LHCN-M2 (cell line): ENCODE measurements at regions not wholly inside any gene's neighbourhood (a gene's known extent, or its start where the extent isn't known, plus 50 kb on each side); places are given as distances from the start of the nearest gene placed in this dataset.
A peak's percentile ranks its signal among the peaks of the same experiment; 100 is the strongest.

ENCODE experiments used
- DNase-seq: peaks from one replicate; pipeline ENCODE4 v3.0.0-alpha.2; 2012; ENCODE audit warnings: low read depth

DNA sequence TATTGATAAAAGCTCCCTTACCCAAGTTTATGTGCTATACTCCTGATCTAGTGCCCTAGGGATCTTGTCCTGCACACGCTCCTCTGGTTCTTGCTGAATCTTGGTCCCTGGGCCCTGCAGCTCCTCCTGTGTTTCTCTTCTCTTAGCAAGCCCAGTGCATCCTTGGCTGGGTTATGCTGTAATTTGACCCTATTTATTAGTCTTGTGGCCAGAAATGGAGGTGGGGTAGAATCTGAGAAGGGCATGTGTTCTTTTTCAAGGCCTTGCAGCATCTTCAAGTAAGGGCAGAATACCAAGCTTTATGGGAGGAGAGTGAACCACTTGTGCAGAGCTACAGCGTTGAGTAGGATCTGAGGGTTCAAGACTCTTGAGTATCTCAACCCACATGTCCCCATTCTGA lies 366.8 kb downstream of the FAM170A start:
- peak; percentile 35 for DNase-seq

DNA sequence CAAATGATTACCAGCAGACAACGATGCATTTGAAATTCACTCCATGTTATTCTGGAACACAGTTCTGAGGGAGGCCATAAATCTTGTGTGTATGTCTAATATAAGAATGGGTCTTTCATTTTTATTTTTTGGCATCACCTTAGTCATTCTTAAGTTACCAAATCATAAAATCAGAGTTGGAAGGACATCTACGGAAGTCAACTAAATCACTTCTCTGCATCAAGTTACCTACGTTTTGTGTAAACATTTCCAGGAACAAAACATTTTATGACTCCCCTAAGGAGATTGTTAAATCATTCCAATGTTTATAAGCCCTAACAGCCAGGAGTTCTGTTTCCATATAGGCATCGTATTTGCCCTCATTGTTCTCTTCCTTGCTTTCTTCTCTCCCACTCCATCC lies 378.2 kb downstream of the FAM170A start:
- DNase-seq, result no peak

DNA sequence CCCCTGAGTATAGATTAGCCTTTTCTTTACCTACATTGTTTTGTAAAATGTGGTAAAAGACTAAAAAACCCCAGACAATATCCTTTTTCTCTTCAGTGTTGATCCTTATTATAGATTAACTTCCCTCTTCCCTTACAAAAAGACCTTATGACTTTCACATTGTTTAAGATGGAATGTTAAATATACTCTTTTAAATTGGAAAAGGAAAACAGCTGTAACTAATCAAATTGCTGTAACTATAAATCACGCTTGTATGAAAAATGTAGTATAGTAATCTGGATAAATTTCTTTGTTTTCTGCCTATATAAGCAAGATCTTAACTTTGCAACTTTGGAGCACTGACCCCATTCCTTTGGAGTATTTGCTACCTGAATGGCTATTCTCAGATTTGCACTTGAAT lies 383.1 kb downstream of the FAM170A start:
- DNase-seq, result no peak

DNA sequence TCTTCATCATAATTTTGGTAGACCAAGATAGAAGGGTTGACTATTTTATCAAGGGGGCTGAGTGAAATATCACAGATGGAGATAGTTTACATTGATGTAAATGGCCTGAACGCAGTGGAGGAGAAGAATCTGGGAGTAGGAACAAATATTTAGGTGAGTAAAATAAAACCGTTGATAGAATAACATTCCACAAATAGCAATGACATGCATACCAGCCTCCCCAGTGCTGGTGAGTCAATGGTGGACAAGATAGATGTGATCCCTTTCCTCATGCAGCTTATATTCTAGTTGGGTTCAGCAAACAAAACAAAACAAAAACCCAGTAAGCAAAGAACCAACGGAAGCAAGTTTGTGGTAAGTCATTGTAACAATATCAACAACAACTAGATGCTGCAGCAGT lies 385.2 kb downstream of the FAM170A start:
- no peak for DNase-seq

DNA sequence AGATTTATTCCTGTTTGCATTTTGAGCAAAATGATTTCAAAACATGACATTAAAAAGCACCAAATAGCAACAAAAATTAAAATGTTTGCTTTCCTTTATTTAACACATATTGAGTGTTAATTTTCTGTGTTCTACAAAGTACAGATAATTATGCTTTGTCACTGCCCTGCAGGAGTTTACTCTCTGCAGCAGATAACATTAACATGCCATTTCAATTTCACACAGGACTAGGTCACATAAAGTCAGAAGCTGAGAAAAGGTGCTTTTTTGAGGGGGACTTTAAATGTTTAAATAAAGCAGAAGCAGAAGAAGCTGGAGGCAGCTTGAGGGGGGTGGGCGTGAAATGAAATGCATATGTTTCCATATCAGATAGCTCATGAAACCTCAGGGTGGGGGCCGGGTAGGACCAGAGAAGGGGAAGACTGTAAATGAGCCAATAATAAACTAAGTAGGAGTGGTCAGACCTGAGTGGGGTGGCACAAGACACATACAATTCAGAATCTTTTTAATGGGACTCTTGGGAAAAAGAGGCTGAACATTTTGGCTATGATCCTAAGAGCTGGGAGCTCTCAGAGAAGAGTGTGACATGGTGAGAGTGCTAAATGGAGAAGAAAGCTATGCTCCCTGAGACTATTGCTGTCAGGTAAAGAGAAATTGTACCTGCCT lies 387.5 kb downstream of the FAM170A start:
- no peak for DNase-seq

DNA sequence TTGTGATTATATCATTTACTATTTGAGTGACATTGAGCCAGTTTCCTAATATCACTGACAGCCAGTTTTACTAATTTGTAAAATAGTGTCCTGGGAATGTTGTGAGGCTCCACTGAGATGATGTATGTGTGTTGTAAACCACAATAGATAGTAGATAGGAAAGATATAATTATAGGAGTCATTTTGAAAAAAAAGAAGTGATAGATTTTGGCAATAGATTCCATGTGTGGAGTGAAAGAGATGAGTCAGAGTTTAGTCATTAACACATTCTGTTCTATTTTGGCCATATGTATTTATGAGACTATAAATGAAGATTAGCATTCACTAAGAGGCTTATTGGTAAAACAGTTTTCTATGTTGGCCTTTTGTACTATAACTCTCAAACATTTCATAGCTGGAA lies 388.2 kb downstream of the FAM170A start:
- DNase-seq, result peak; percentile 24

DNA sequence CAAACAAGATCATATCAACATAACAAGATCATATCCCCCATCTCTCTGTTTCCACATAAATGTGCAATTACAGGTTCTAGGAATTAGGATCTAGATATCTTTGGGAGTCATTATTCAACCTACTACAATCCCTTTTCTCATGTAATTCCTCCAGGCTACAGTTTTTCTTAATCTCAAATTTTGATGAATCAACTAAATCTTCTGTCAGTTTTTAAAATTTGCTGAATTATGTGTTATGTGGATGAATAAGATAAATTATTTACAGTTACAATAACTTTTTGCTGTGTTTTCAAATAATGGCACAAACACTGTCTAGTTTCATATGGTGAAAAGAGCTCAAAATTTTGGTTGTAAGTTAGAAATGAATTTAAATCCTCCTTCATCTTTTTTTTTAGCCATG lies 405.8 kb downstream of the FAM170A start:
- no peak for DNase-seq

DNA sequence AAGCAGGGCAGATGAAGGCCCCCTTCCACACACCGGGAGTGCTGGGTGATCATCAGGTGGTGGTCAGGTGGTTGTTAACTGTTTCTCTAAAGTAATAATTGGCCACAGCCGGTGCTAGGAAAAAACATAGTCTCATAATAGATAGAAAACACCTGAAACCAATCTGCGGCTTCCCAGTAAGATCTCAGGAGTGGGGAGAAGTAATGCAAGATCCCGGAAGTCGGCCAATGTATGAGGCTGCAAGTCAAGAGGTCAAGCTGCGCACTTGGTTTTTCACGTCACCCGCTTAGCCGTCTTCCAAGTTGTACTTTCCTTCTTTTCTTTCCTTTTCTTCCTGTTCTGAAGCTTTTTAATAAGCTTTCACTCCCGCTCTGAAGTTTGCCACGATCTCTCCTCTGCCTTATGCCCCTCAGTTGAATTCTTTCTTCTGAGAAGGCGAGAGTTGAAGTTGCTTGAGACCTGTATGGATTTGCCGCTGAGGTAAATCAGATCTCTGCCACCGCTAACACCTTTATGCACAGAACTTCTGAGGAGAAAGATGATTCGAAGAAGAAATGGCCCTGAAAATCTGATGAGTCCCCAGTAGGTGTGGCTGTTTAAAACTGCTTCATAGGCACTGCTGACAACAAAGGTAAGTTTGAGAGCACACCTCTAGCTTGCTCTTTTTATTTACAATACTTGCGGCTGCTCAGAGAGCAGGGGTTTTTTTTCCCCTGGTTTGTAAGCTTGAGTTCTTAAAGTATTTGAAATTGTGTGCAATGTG lies 406.6 kb downstream of the FAM170A start:
- DNase-seq, result no peak

DNA sequence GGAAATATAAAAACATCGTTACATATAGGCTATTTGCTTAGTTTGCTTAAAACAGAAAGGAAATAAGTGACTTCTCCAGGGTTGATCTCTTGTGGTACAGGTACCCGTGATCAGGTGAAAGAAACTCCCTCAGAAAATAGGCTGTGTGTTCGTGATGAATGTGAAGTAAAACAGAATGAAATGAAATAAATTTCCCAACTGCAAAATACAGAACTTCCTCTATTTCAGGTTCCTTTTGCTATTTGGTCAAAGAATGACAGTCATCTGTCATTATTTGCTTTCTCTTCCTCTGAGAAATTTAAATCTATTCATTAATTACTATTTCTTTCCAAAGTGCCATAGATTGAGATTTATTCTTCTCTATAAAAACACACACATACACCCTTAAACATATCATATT lies 408.1 kb downstream of the FAM170A start:
- DNase-seq, result no peak

DNA sequence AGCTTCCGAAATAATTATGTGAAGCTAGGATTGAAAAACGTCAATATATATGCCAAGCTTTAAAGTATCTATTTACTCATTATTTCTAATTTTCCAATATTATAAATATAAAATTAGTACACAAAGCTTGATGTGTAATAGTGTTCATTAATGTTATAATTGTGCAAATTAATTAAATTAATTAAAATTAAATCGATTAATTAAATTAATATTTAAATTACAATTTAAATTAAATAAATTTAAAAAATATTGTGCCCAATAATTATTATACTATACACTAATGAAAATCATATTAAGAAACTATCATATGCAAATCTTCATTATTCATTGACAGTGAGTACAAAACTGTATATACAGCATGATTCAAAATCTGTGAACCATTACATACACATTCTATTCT lies 409.8 kb downstream of the FAM170A start:
- no peak for DNase-seq

DNA sequence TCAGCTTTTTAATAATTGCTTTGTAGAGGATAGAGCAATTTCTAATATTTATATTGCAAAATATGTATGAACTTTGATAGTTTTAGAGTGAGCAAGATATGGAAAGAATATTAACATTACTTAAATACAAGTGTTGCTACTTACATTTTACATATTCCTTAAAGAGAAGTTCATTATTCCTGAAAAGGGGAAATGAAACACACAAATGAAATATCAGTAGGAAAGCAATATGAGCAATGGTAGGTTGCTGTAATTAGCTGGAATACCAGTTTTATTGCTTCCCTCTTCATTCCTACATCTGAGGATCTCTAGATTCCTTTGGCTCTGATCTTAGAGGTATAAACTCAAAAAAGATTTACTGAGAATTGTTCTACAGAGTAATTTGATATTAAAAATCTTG lies 414.1 kb downstream of the FAM170A start:
- no peak for DNase-seq

DNA sequence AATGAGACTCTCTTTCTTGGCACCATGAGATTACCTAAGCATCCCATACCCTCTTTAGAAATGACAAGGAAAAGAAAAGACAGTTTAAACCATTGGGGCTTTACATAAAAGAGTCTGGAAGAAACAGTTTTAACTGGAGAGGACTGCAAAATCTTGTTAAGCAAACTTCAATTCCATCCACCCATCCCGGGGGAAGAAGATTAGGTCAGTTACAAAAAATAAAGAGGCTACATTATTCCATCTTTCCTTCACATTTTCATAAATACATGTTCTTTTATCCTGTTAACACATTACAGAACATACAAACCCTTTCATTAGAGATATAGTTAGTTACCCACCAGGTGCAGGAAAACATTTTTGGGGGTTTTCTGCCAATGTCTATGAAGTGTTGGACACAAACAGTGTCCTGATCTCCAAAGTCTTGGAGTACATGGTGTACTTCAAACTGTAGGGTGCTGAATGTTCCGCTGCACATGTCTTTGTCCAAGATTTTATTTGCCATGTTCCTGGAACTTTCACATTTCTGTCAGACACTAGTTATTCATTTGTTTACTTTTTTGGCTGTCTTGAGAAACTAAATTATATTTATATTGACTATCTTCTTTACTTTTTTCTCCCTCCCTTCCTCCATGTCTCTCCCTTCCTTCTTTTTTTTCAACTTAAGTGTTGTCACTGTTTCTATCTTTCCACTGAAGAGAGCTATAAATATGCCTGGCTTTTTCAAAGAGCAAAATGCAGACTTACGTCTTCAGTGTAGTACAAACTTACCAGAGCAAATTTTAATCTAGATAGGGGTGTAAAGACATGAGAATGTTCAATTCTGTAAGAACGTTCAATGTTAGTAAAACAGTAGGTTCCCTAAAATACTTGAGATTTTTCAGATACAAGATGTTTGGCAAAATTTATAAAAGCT lies 410.9 kb upstream of the PRR16 start:
- peak; percentile 8 for DNase-seq

DNA sequence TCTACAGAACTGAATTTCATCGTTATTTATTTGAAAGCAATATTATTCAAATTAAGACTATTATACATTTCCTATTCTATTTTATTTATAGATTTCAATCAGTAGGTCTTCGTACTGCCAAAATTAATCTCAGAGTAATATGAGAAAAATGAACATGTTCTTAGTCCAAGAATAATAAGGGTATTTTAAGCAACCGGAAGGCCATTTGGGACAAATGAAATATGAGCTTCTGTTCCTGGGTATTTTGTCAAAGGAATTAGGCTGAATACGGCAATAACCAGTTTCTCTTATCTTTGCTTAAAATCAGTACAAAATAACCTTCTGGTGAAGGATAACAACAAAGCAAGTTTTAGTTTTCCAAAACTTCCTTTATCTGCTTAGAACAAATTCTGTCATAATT lies 410.3 kb upstream of the PRR16 start:
- peak; percentile 52 for DNase-seq

DNA sequence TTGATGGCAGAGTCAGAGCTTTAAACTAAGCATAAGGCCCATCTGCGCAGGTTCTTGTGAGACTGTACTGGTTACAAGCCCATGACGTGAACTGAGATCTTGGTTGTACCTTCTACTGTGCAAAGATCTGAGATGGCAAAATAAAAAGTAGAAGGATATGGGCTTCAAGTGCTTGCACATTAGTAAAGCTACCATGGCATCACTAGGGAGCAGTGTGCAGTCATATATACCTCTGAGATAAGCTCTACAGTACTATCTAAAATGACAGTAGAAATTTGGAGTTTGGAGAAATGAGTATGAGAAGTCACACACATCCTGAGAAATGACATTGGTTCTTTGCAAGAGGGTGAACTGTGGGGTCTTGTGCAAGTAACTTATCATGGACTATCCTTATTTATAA lies 408.2 kb upstream of the PRR16 start:
- DNase-seq, result peak; percentile 71

DNA sequence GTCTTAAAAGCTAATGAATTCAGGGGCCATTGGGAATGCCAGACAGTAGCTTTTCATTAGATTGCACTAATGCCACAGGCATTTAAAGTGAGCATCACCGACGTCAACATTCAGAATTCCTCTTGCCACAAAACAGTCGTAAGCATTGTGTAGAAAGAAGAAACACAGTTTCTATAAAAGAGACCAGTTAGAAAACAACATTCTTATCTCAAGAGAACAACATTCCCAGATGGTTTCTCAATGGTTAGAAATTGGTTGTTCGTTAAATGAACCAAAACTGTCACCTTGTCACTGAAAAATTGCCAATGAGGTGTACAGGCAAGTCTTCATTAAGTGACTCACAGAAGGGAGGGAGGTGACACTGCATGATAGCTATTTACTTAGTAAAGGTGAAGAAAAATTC lies 401.6 kb upstream of the PRR16 start:
- no peak for DNase-seq

DNA sequence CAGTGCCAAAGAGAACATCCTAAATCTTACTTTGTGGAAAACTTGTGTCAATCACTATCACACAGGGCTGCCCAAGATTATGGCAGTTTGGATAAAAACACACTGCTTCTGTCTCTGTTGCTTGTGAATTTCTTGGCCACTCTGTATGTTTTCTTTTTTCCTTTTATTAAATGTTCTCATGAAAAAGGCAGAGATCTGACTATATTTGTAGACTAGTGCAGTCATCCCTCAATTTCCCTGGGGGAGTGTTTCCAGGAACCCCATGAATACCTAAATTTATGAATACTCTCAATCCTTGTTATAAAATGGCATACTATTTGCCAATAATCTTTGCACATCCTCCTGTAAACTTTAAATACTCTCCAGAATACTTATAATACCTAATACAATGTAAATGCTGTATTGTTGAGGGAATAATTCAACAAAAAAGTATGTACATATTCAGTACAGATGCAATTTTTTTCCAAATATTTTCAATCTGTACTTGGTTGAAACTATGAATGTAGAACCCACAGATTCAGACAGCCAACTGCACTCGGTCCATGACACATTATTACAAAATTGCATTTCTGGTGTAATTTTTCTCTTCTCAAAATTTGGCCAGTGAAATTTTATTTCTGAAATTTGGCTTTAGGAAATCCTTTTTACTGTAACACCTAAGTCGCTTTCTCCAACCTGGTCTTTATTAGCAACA lies 391.9 kb upstream of the PRR16 start:
- DNase-seq, result no peak

DNA sequence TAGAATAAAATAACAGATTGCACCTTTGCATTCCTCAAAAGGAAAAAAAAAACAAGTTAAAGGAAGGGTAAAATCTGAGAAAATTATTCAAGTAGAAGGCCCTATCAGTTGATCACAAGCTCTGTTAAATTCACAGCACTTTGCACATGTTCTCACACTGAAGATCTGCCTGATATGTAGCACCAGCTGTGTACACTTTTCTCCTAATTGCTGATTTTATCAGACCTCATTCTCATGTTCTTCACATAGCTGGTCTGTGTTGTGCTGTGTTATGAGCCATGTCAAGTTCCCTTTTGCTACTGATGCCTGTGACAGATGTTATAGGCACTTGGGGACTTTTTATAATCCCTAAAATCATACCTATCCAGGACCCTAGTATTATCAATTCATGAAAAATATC lies 390.4 kb upstream of the PRR16 start:
- no peak for DNase-seq

DNA sequence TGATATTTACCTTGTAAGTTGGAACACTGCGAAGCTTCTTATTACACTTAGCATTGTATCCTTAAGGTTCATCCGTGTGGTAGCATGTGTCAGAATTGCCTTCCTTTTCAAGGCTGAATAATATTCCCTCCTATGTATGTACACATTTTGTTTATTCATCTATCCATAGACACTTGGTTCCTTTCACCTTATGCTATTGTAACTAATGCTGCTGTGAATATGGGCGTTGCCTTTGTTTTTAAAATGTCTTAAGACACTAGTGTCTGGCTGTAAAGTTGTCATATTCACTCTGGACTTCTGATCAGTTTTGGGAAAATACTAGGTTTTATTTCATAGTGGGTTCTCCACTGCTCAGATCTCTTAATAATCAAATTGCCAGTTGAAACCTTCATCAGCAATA lies 383.3 kb upstream of the PRR16 start:
- no peak for DNase-seq

DNA sequence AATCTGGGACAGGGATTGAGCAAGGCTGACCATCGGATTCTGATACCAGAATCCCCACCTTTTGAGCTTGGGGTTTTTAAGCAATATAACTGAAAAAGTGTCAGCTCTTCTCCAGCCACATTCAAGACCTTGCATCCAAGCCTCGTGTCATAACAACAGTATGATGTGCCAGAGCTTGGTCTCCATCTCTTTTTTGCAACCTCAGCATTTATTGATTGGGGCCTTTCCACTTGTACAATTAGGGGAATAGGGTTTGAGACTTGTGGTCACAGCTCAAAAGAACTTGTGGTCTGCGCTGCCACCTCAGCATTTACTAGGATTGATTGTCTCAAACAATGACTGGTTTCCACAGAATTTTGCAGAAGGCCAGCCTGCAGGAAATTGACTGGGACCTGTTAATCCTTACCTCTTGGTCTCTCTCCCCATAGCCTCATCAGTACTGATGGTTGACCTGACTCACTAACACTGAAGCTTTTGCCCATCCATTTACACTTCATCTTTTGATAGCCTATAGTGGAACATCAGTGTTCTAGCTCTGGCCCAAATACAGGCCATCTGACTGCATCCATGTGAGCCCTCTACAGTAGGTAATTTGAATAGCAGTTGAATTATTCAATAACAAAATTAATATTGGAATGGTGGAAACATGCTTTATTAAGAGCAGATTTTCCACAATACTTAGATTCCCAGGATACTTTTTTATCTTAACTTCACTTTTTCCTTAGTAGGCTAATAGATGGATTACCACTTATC lies 381.6 kb upstream of the PRR16 start:
- no peak for DNase-seq

DNA sequence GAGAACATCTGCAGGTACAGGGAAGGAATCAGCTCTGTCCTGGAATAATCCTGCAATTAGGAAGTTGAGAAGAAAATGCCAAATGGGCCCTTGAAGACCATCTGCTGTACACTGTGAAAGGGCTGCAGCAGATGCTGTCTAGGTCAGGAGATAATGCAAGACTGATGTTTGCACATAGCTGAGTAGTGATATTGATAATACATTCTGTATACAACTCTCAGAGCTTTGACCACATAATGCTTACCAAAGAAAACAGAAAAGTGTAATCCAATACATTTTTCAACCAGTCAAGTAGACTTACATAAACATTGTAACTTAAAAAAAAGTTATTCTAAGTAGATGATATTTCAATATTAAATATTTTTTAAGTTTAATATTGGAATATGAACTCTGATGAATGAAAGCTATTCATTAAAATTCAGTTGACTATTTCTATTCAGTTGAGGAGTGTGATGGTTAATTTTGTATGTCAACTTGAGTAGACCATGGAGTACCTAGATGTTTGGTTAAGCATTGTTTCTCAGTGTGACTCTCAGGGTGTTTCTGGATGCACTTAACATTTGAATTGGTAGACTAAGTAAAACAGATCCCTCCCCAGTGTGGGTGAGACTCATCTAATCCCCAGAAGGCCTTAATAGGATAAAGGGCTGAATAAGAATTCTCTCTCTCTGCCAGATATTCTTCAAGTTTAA lies 380.1 kb upstream of the PRR16 start:
- peak; percentile 25 for DNase-seq

DNA sequence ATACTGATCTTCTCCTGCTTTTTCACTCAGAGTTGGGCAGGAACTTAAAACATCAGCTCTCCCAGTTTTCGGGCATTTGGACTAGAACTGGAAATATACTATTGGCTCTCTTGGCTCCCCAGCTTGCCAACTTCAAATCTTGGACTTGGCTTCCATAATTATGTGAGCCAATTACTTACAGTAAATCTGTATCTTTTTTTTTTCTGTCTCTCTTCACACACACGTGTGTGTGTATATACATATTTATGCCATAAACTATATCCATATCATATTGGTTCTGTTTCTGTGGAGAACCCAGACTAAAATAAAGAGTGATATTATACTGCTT lies 379.6 kb upstream of the PRR16 start:
- no peak for DNase-seq
